GM23338 (cell line): ENCODE measurements at regions not wholly inside any gene's neighbourhood (a gene's known extent, or its start where the extent isn't known, plus 50 kb on each side); places are given as distances from the start of the nearest gene placed in this dataset.

Experiments used
- ATAC-seq: fragments of 200-7000 bp; cut with Tn5 transposase; 3 replicates; pipeline ENCODE4 v1.9.1; 2020
- DNase-seq: peaks from one replicate; pipeline ENCODE4 v3.0.0-alpha.2; 2015; ENCODE audit warnings: low spot score
- H2AFZ ChIP-seq: fragments of 200-600 bp; sonication (generic); 2 replicates; pipeline ENCODE4 v1.8.0; 2016; ENCODE audit warnings: antibody characterized with exemption, mild to moderate bottlenecking, moderate library complexity
- H3F3A ChIP-seq: fragments of 200-600 bp; sonication (generic); replicated peaks from 2 replicates; pipeline ENCODE4 v1.8.0; 2017; ENCODE audit warnings: antibody characterized with exemption, mixed run types, low read depth
- H3K27ac ChIP-seq: fragments of 200-600 bp; sonication (generic); 2 replicates; pipeline ENCODE4 v1.6.1; 2016; ENCODE audit warnings: low read depth
- H3K27me3 ChIP-seq: fragments of 200-600 bp; sonication (generic); 2 replicates; pipeline ENCODE4 v1.8.0; 2016; ENCODE audit warnings: mild to moderate bottlenecking, mixed run types, moderate library complexity; ENCODE audit not compliant: insufficient read depth
- H3K36me3 ChIP-seq: fragments of 200-600 bp; sonication (generic); 2 replicates; pipeline ENCODE4 v1.8.0; 2016; ENCODE audit warnings: mild to moderate bottlenecking; ENCODE audit not compliant: insufficient read depth
- H3K4me1 ChIP-seq: fragments of 200-600 bp; sonication (generic); 2 replicates; pipeline ENCODE4 v1.8.0; 2016; ENCODE audit warnings: mild to moderate bottlenecking, moderate library complexity; ENCODE audit not compliant: insufficient read depth
- H3K4me2 ChIP-seq: fragments of 200-600 bp; sonication (generic); 2 replicates; pipeline ENCODE4 v1.7.1; 2017; ENCODE audit warnings: mixed run types
- H3K4me3 ChIP-seq: fragments of 200-600 bp; sonication (generic); 2 replicates; pipeline ENCODE4 v1.6.1; 2016; ENCODE audit warnings: mixed run types
- H3K79me2 ChIP-seq: fragments of 200-600 bp; sonication (generic); replicated peaks from 2 replicates; pipeline ENCODE4 v1.8.0; 2017; ENCODE audit warnings: mild to moderate bottlenecking; ENCODE audit not compliant: insufficient read depth
- H3K9me2 ChIP-seq: fragments of 200-600 bp; sonication (generic); 2 replicates; pipeline ENCODE4 v1.8.0; 2017; ENCODE audit not compliant: insufficient read depth
- H4K20me1 ChIP-seq: fragments of 200-600 bp; sonication (generic); replicated peaks from 2 replicates; pipeline ENCODE4 v1.8.0; 2017; ENCODE audit warnings: mild to moderate bottlenecking; ENCODE audit not compliant: insufficient read depth
- H3K27ac Mint-ChIP-seq: 2 replicates; pipeline ENCODE4 v1.8.0; 2020; ENCODE audit warnings: inconsistent platforms, mild to moderate bottlenecking, moderate library complexity, mixed read lengths
- H3K27me3 Mint-ChIP-seq: 3 replicates; pipeline ENCODE4 v1.8.0; 2022; ENCODE audit warnings: low read depth, mild to moderate bottlenecking, moderate library complexity, mixed read lengths, inconsistent platforms; ENCODE audit not compliant: insufficient read depth, poor library complexity
- H3K36me3 Mint-ChIP-seq: 3 replicates; pipeline ENCODE4 v1.8.0; 2021; ENCODE audit warnings: low read depth, mild to moderate bottlenecking, inconsistent platforms, moderate library complexity, mixed read lengths
- H3K4me1 Mint-ChIP-seq: 3 replicates; pipeline ENCODE4 v1.8.0; 2020; ENCODE audit warnings: mild to moderate bottlenecking, inconsistent platforms, mixed read lengths
- H3K4me3 Mint-ChIP-seq: 3 replicates; pipeline ENCODE4 v1.8.0; 2021; ENCODE audit warnings: moderate library complexity, mild to moderate bottlenecking, inconsistent platforms, mixed read lengths
- H3K9me3 Mint-ChIP-seq: 3 replicates; pipeline ENCODE4 v1.8.0; 2020; ENCODE audit warnings: moderate library complexity, mild to moderate bottlenecking, inconsistent platforms, mixed read lengths
- CREB1 ChIP-seq: fragments of 250-450 bp; sonication (Bioruptor Pico); IDR thresholded peaks from 2 replicates; pipeline ENCODE4 v1.5.0; 2020; ENCODE audit warnings: low read depth, mild to moderate bottlenecking, moderate library complexity
- CTCF ChIP-seq, 2 experiments: fragments of 200-600 bp in 1 of 2; sonication (generic) in 1 of 2; conservative IDR thresholded peaks; 2 replicates each; pipeline versions ENCODE4 v1.5.1 to v1.6.1; 2016 to 2017; ENCODE audit warnings: antibody characterized with exemption in 2 of 2, low read depth in 2 of 2, mild to moderate bottlenecking in 2 of 2, moderate library complexity in 1 of 2
- EZH2 ChIP-seq: fragments of 200-600 bp; sonication (generic); IDR thresholded peaks from one replicate; pipeline ENCODE4 v1.8.0; 2017; ENCODE audit warnings: antibody characterized with exemption, mild to moderate bottlenecking, low read depth; ENCODE audit not compliant: unreplicated experiment
- EZH2phosphoT487 ChIP-seq: fragments of 200-600 bp; sonication (generic); IDR thresholded peaks from one replicate; pipeline ENCODE4 v1.8.1; 2018; ENCODE audit warnings: antibody characterized with exemption; ENCODE audit not compliant: unreplicated experiment
- JUNB ChIP-seq: IDR thresholded peaks from one replicate; pipeline ENCODE4 v1.6.1; 2016; ENCODE audit warnings: antibody characterized with exemption; ENCODE audit not compliant: unreplicated experiment
- NANOG ChIP-seq: IDR thresholded peaks from 2 replicates; pipeline ENCODE4 v1.6.1; 2016; ENCODE audit warnings: antibody characterized with exemption, borderline replicate concordance
- REST ChIP-seq: IDR thresholded peaks from one replicate; pipeline ENCODE4 v1.6.1; 2018; ENCODE audit warnings: antibody characterized with exemption; ENCODE audit not compliant: unreplicated experiment
- STAT1 ChIP-seq: IDR thresholded peaks from one replicate; pipeline ENCODE4 v1.6.1; 2016; ENCODE audit warnings: antibody characterized with exemption; ENCODE audit not compliant: unreplicated experiment
- ZNF114 ChIP-seq: fragments of 250-450 bp; sonication (Bioruptor Pico); IDR thresholded peaks from 2 replicates; pipeline ENCODE4 v1.5.0; 2020; ENCODE audit warnings: mild to moderate bottlenecking, moderate library complexity
- ZNF462 ChIP-seq: fragments of 250-450 bp; sonication (Bioruptor Pico); IDR thresholded peaks from 2 replicates; pipeline ENCODE4 v1.5.0; 2020; ENCODE audit warnings: mild to moderate bottlenecking, moderate library complexity

GRCh38 chr3:75863130-75863529 lies 77.8 kb upstream of the ZNF717 start (continued):
- no peak for TF ChIP-seq JUNB
- no peak for TF ChIP-seq STAT1
- no peak for TF ChIP-seq EZH2phosphoT487
- TF ChIP-seq CTCF (conservative IDR thresholded peaks at IDR 0.05; ENCODE audit: low read depth in 2 of 2), result no peak
- TF ChIP-seq REST, result no peak

GRCh38 chr3:75863878-75864277 lies 78.5 kb upstream of the ZNF717 start:
- DNase-seq (no peak), ATAC-seq (no peak)
- no peaks in the 10 kb centered on the region for H3K9me2 ChIP-seq
- peaks cover 2% of the 10 kb centered on the region for H3K27me3 Mint-ChIP-seq
- H3K79me2 ChIP-seq, result no peaks in the 10 kb centered on the region
- H3K9me3 Mint-ChIP-seq, result peaks cover 11% of the 10 kb centered on the region; the same call in 2 of the 3 replicates
- no peak overlapping the region for H3K27ac ChIP-seq
- no peaks in the 10 kb centered on the region for H3F3A ChIP-seq
- no peak overlapping the region for H3K27ac Mint-ChIP-seq
- no peaks in the 10 kb centered on the region for H4K20me1 ChIP-seq
- H3K4me1 ChIP-seq, result no peaks in the 10 kb centered on the region; the same call in 1 of the 2 replicates
- H3K4me1 Mint-ChIP-seq, result peaks cover 6% of the 10 kb centered on the region; the same call in 1 of the 3 replicates
- no peaks in the 10 kb centered on the region for H3K27me3 ChIP-seq
- no peaks in the 10 kb centered on the region for H3K36me3 ChIP-seq
- H3K36me3 Mint-ChIP-seq, result peaks cover 3% of the 10 kb centered on the region; the same call in 1 of the 3 replicates
- H3K4me3 ChIP-seq, result no peak overlapping the region
- H3K4me3 Mint-ChIP-seq, result no peak overlapping the region
- no peak overlapping the region for H3K4me2 ChIP-seq
- no peak overlapping the region for H2AFZ ChIP-seq
- TF ChIP-seq REST, result no peak
- no peak for TF ChIP-seq ZNF462
- TF ChIP-seq EZH2, result no peak
- TF ChIP-seq NANOG, result no peak
- TF ChIP-seq ZNF114 (CRISPR knock-in tag), result no peak
- no peak for TF ChIP-seq EZH2phosphoT487
- no peak for TF ChIP-seq JUNB
- TF ChIP-seq CREB1, result no peak
